GM21576 (cell line): ENCODE measurements at regions not wholly inside any gene's neighbourhood (a gene's known extent, or its start where the extent isn't known, plus 50 kb on each side); places are given as distances from the start of the nearest gene placed in this dataset.

Experiments
- ATAC-seq: cut with Tn5 transposase; IDR thresholded peaks from one replicate; pipeline ENCODE4 v1.9.1; 2021; ENCODE audit warnings: mild to moderate bottlenecking, moderate library complexity; ENCODE audit not compliant: unreplicated experiment

- ATAC-seq = no peak
Measured at GRCh38 chr2:6495466-6495865, 370.2 kb downstream of the CMPK2 start.

GRCh38 chr2:6496376-6496775, 369.3 kb downstream of the CMPK2 start:
- no peak for ATAC-seq

DNA sequence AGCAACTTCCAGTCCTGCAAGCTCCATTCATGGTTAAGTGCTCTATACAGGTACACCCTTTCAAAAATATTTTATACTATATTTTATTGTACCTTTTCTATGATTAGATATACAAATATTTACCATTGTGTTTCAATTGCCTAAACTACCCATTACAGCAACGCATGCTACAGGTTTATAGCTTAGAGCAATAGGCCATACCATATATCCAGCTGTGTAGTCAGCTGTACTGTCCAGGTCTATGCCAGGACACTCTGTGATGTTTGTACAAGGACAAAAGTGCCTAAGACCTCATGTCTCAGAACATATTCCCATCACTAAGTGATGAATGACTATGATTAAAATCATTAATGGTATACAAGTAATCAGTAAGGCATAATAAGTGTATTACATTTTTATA, 368.7 kb downstream of the CMPK2 start:
- ATAC-seq = no peak

- ATAC-seq = no peak
Measured at GRCh38 chr2:6498841-6499240, 366.9 kb downstream of the CMPK2 start.

GRCh38 chr2:6499691-6500090, 366.0 kb downstream of the CMPK2 start:
- no peak for ATAC-seq

DNA sequence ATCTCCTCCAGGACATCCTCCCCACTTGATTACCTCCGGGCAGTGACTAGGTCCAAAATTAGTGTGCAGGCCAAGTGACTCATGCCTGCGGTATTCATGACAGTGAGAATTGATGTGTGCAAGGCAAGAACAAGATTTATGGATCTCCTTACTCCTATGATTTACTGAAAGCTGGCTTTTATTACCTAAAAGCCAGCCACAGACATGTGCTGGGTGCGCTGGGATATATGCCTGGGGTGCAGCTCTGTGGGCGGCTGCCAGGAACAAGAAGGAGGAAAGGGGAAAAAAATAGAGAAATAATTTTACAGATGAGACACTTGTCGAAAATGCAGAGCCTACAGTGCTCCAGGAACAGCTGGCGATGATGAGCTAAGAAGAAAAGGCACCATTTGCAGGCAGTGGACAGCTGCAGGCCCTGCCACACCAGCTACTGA, 359.3 kb downstream of the CMPK2 start:
- no peak for ATAC-seq

GRCh38 chr2:6506859-6507258, 358.8 kb downstream of the CMPK2 start:
- no peak for ATAC-seq

DNA sequence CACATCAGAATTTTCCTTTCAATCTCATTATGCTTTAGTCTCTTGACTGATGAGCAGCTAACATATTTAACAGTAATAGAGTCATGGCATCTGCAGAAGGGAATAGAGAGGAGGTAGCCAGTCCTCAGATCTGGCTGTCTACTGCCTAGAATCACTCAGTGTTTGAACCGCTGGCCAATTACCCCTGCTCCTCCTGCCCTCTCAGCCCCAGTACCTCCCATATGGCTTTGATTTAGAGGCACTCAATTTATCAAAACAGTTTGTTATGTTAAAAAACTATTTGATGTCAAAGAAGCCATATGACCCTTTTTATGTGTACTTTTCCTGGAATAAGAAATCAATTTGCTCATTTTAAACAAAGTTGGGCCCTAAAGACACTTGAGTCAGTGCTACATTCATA, 355.2 kb downstream of the CMPK2 start:
- no peak for ATAC-seq

DNA sequence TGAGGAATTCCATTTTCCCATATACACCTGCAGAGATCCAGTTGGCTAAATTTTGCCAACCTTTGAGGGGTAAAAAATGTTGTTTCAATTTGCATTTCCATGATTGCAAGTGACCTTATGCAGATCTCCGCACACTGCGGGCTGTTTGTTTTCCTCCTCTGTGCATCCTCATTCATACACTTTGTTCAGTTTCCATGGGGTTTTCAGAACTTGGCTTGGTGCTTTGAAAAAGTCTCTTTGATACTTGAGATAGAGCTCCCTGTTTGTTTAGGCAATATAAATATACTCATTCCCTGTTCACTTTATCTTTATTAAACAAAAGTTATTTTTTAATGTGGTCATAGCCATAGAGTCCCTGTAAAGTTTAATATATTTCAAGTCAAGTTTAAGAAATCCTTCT, 353.1 kb downstream of the CMPK2 start:
- no peak for ATAC-seq

DNA sequence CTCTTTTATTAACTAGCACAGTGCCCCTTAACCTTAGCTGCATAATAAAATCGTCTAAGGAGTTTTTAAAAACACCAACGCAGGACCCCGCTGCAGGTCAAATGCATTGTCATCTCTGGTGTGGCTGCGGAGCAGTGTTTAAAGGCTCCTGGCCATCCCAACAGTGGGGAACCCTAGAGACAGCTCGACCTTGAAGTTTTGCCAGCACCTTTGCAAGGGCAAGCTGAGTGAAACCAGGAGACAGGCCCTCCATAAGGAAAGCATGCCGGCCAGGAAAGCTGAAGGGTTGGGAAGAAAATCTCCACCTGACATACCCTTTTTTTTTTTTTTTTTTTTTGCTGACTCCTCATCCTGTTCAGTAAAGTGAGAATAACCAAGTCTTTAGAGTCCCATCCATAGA, 349.0 kb downstream of the CMPK2 start:
- no peak for ATAC-seq

GRCh38 chr2:6518361-6518760, 347.3 kb downstream of the CMPK2 start:
- ATAC-seq = no peak

GRCh38 chr2:6523476-6523875, 342.2 kb downstream of the CMPK2 start:
- ATAC-seq = no peak

- ATAC-seq = no peak
Measured at GRCh38 chr2:6524691-6525474, 340.8 kb downstream of the CMPK2 start.

- ATAC-seq = no peak
Measured at GRCh38 chr2:6525475-6525964, 340.2 kb downstream of the CMPK2 start.

GRCh38 chr2:6526093-6526824, 339.4 kb downstream of the CMPK2 start:
- no peak for ATAC-seq

DNA sequence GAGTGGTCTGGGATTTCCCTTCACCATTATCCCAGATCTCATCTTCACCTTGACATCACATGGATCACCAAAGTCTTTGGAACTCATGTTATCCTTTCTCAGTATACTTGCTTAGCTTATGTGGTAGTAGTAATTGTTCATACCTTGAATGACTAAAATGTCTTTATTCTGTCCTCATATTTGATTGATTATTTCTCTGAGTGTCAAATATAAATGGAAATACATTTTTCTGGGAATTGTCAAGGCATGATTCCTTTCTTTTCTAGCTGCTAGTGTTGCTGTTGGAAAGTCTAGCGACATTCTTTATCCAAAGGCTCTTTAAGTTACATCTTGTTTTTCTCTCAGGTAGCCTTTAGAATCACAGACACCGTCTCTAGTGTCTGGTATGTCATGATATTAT, 334.4 kb downstream of the CMPK2 start:
- no peak for ATAC-seq

- ATAC-seq = no peak
Measured at GRCh38 chr2:6535572-6535971, 330.1 kb downstream of the CMPK2 start.

DNA sequence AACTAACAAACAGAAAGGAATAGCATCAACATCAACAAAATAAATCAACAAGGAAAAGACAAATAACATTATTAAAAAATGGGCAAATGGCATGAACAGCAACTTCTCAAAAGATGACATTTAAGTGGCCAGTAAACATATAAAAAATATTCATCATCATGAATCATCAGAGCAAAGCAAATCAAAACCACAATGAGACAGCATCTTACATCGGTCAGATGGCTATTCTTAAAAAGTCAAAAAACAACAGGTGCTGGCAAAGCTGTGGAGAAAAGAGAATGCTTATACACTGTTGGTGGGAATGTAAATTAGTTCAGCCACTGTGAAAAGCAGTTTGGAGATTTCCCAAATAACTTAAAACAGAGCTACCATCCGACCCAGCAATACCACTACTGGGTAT, 327.1 kb downstream of the CMPK2 start:
- no peak for ATAC-seq

- no peak for ATAC-seq
Measured at GRCh38 chr2:6545336-6545735, 320.4 kb downstream of the CMPK2 start.

GRCh38 chr2:6545795-6546194, 319.9 kb downstream of the CMPK2 start:
- ATAC-seq = no peak

DNA sequence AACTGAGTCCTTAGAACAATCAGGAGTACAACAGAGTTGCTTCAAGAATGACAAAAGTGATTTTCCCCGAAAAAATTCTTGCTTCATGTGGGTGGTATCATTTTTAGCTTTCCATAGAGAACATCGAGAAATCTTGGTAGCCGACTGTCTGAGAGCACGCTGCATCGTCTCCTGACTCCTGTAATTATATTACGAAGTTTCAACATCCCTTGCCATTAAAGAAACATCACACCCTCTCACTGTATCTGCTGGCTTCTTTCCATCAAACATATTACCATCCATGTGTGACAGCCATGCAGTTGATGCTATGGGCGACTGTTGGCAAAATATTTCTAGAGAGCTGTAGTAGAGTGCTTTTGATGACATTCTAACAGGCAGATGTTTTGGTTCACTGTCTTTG, 311.2 kb downstream of the CMPK2 start:
- ATAC-seq = no peak

GRCh38 chr2:6556755-6557154, 309.0 kb downstream of the CMPK2 start:
- no peak for ATAC-seq
